Stimulated activated CD4-positive, alpha-beta T cell treated with anti-CD3 and anti-CD28 coated beads, Interleukin-1b, Interleukin-23, amount 100 ng/mL, for 24 hours (primary cell): ENCODE measurements at regions not wholly inside any gene's neighbourhood (a gene's known extent, or its start where the extent isn't known, plus 50 kb on each side); places are given as distances from the start of the nearest gene placed in this dataset.

Experiments
- DNase-seq, 4 experiments: peaks; one replicate each; pipeline ENCODE4 v3.0.0-alpha.2; 2020; ENCODE audit warnings: low read depth in 4 of 4, low spot score in 1 of 4

DNA sequence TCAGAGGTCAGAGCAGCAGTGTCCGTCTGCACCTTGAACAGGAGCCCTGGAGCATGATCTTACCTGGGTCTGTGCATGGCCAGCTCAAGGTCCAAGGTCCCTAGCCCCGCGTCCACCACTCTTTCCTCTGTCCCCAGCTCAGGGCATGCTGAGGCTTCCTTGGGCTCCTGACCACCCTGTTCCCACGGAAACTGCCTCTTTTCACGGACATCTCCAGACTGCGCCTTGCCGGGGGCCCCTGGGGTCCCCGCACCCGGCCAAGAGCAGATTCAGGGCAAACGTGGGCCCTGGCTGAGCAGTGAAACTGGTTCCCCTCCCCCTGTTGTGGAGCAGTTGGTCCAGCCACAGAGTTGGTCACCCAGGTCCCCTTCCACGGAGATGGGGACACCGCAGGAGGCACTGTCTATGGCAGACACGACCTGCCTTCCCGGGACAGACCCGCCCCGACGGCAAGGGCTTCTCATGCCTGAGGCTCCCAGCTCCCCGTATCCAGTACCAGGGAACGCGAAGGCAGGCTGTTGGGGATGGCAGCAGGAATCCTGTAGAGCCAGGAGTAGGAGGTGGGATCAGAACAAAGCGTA lies 217.4 kb upstream of the PPP2R2D start:
- no peak for DNase-seq

- DNase-seq: no peak
Measured at GRCh38 chr10:131683941-131684340, 216.9 kb upstream of the PPP2R2D start.

DNA sequence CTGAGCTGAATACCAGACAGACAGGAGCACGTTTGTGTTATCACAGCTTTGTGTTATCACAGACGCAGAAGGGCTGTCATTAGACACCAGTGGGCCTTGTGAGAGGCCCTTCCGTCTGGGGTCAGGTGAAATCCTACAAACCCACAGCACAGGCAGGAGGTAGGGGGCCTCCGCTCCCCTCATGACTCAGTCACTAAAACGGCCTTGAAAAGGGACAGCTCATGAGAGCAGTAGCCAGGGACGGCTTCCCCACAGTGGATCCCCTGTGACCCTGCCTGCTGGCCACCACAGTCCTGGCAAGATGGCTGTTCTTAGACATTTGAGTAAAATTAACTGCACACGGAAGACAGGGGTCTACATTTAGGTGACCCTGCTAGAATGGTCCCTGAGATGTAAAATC lies 215.8 kb upstream of the PPP2R2D start:
- no peak for DNase-seq

- DNase-seq: no peak
Measured at GRCh38 chr10:131685576-131685975, 215.2 kb upstream of the PPP2R2D start.

DNA sequence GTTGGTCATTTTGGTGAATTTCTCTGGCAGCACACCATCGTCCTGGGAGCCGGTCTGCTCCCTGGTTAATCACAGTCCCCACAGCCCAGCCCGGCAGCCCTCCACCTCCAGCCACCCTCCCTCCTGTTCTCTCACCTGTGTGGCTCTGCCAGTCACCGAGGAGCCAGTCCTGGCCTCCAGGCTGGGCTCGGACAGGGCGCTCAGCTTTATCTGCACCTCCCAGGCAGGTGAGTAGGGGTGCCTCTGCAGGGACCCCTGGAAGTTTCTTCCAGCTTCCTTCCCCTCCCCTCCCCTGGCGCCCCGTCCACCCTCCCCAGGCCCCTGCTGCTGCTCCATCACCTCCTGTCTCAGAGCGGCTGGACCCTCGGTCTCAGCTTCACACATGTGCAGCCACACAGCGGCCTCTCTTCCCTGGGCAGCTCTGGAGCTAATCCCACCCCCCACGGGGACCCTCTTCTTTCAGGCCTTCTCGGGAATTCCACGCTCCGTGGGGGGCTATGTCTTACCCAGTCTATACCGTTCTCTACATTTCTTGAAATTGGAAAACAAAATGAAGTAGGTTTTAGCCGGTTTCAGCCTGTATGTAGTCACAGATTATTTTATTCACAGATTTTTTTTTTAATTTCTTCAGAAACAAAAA lies 213.9 kb upstream of the PPP2R2D start:
- DNase-seq: no peak

- no peak for DNase-seq
Measured at GRCh38 chr10:131688304-131688703, 212.5 kb upstream of the PPP2R2D start.

GRCh38 chr10:131689016-131689415 lies 211.8 kb upstream of the PPP2R2D start:
- no peak for DNase-seq

DNA sequence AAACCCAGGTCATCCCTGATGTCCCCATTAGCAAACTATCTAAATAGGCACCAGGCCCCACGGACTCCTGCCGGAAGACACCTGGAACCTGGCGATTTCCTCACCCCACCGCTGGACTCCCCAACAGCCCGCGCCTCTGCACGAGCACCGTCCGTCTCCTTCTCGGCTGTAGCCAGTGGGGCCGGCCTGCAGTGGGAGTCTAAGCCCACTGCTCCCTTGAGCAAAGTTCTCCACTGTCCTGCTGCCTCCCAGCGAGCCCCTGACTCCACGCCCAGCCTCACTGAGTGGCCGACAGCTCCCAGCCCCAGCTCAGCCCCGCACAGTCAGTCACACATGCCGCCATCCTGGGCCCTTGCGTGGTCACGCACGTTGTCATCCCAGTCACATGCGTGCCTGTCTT lies 211.3 kb upstream of the PPP2R2D start:
- DNase-seq: no peak

DNA sequence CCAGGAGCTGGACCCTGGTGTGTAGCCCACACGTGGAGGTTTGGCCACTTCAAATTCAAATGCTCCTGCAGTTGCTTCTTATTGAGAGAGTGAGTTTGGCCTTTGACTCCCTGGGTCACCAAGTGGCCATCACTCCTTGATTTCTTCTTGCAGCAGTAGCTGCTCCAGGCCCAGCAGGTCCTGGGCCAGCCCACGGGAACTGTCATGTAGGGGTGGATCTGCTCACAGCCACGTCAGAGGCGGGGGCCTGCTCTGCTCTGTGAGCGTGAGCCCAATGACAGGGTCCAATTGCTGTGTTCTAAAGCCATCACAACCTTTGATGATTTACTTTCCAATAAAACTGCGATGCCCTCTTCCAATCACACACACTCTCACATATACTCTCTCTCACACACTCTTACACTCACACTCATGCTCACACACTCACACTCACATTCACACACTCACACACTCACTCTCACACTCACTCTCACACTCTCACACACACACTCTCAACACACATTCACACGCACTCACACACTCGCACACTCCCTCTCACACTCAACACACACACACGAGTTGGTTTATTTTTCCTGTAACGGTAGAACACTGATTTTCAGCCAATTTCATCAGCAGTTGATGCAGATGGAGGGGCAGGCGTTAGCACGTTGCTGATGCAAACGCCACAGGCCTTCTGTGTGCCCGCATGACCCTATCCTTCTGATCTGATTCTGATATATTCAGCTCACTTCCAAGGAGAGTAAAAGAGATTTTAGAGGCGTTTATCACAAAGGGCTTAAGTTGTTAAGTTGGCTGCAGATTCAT lies 210.7 kb upstream of the PPP2R2D start:
- DNase-seq: no peak

GRCh38 chr10:131690805-131691239 lies 210.0 kb upstream of the PPP2R2D start:
- no peak for DNase-seq

- no peak for DNase-seq
Measured at GRCh38 chr10:131691481-131692090, 209.2 kb upstream of the PPP2R2D start.

GRCh38 chr10:131692176-131692575 lies 208.6 kb upstream of the PPP2R2D start:
- DNase-seq: no peak

- DNase-seq: no peak
Measured at GRCh38 chr10:131692686-131693334, 208.0 kb upstream of the PPP2R2D start.

GRCh38 chr10:131693766-131694165 lies 207.0 kb upstream of the PPP2R2D start:
- DNase-seq: no peak

DNA sequence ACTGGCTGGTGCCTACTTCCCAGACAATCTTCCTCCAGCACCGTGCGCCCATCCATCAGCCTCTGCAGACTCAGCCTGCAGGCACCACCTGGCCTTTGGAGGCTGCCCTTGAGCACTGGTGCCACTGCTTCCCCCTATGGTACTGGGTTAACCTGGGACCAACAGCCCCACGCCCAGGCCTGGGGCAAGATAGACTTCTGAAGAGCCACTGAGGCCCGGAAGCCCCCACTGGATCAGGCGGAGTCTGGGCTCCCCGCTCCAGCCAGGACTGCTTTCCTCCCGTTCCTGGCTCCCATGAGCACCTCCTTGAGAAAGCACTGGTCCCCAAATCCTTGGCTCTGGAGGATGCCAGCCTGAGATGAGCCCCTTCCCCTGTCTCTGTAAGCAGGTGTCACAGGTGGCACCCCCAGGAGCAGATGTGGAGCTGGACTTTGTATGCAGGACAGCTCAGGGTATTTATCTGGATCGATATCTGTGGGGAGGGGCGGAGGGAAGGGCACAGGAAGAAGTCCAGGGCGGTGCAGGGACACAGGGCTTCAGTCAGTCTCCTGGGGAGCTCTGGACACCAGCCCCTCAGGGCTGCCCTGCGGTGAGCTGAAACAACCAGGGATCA lies 206.5 kb upstream of the PPP2R2D start:
- DNase-seq: no peak

GRCh38 chr10:131694781-131695495 lies 205.9 kb upstream of the PPP2R2D start:
- DNase-seq: no peak

- no peak for DNase-seq
Measured at GRCh38 chr10:131695496-131696165, 205.2 kb upstream of the PPP2R2D start.

DNA sequence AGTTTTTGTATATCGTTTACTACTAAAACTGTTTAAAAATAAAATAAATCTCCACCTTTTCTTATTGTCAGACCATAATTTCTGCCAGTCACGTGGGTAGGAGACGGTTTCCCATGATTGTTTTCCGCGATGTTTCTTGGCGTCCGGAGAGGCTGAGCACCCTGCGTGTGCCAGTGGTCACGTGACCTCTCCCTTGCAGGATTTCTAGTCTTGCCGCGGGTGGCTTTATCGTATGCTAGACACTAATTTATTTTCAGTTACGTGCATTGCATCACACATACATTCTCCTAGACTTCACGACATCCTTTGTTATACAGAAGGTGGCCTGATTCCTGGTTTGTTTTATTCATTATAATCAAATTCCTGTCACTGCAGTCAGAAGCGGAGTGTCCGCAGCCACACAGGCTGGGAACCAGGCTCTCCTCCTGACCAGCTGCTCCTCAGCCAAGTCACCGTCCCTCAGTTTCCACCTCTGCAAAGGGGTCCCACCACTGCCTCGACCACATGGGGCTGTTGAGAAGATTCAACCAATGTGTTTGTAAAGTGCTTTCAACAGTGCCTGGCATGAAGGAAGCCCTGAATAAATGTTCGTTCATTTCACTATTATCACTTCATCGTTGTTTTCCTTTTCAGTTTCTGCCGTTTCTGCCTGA lies 203.2 kb upstream of the PPP2R2D start:
- DNase-seq: no peak

GRCh38 chr10:131698232-131698631 lies 202.6 kb upstream of the PPP2R2D start:
- no peak for DNase-seq
